Neural cell (in vitro differentiated cells): ENCODE measurements at regions not wholly inside any gene's neighbourhood (a gene's known extent, or its start where the extent isn't known, plus 50 kb on each side); places are given as distances from the start of the nearest gene placed in this dataset.

Experiments
- CTCF ChIP-seq: fragments of 450-650 bp; IDR thresholded peaks from 2 replicates; pipeline ENCODE4 v1.5.1; 2014; ENCODE audit warnings: antibody characterized with exemption, mild to moderate bottlenecking, moderate library complexity; ENCODE audit not compliant: poor library complexity, severe bottlenecking
- EP300 ChIP-seq: fragments of 450-650 bp; conservative IDR thresholded peaks from 2 replicates; pipeline ENCODE4 v1.6.1; 2014; ENCODE audit warnings: antibody characterized with exemption, mild to moderate bottlenecking, moderate library complexity; ENCODE audit not compliant: poor library complexity, severe bottlenecking
- RAD21 ChIP-seq: fragments of 450-650 bp; conservative IDR thresholded peaks from 2 replicates; pipeline ENCODE4 v1.6.1; 2014; ENCODE audit warnings: antibody characterized with exemption, mild to moderate bottlenecking, moderate library complexity

GRCh38 chr12:19925841-19926240, 442.5 kb upstream of the PDE3A start:
- TF ChIP-seq EP300 (no peak), CTCF (no peak), RAD21 (no peak)
